ENCODE measurements at regions not wholly inside any gene's neighbourhood (a gene's known extent, or its start where the extent isn't known, plus 50 kb on each side); places are given as distances from the start of the nearest gene placed in this dataset.

DNA sequence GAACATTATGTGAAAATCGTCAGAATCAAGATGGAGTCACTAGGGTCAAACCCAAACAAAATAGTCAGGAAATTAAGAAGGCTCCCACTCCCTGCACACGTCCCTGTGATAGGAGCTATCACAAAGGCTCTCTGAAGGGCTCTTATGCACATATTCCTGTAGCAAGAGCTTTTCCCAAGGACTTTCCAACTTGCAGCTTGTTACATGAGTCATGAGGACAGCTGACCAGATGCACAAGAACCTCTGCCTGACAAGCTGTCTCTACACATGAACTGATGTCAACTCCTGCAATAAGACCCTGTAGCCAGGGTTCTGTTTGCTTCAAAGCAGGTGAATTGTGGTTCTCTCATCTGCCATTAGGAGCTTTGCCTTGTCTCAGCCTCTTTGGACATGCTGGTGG, 122.4 kb downstream of the OLFM1 start:
- no peak for TF ChIP-seq CTCF (conservative IDR thresholded peaks at IDR 0.05)
- no peak overlapping the region for H3K27ac ChIP-seq

DNA sequence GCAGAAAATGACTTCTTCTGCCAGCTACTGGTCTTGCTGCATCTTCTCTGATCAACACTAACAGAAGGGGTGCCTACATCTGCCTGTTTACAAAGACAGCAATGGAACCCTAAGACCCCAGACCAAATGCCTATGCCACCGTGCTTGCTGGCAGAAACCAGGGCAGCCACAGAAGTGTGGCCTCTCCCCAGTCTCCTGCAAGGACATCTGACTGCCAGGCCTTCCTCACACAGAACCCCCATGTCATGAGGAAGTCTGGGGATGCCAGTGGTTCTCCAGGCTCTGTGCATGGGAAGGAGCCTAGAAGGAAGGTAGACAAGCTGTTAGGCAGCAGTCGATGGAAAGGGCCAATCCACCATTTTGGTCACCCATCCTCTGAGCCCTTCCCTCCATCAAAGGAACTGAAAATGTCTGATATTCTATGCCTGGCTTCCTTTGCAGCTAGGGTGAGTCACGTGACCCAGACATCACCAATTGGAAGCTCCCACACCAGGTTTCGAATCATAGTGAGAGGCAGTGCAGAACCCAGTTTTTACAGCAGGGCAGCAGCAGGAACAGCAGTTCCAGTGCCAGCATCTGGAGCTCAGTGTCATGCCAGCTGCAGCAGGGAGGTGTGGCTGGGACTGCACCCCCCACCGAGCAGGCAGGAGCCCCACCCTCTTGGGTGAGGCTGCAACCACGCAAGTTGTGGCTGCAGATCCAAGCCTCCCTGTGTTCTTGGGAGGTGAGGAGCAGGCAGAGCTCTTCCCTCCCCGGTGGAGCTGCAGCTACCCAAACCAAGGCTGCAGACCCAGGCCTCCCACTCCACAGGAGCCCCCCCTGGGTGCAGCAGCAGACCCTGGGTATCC, 123.4 kb downstream of the OLFM1 start:
- TF ChIP-seq CTCF (conservative IDR thresholded peaks at IDR 0.05), result no peak
- H3K27ac ChIP-seq, result no peak overlapping the region

GRCh38 chr9:135211524-135211890, 124.0 kb downstream of the OLFM1 start:
- TF ChIP-seq CTCF (conservative IDR thresholded peaks at IDR 0.05), result no peak
- H3K27ac ChIP-seq, result no peak overlapping the region

- no peak overlapping the region for H3K27ac ChIP-seq
- TF ChIP-seq CTCF (conservative IDR thresholded peaks at IDR 0.05), result no peak
Measured at GRCh38 chr9:135212961-135213360, 125.5 kb downstream of the OLFM1 start.

DNA sequence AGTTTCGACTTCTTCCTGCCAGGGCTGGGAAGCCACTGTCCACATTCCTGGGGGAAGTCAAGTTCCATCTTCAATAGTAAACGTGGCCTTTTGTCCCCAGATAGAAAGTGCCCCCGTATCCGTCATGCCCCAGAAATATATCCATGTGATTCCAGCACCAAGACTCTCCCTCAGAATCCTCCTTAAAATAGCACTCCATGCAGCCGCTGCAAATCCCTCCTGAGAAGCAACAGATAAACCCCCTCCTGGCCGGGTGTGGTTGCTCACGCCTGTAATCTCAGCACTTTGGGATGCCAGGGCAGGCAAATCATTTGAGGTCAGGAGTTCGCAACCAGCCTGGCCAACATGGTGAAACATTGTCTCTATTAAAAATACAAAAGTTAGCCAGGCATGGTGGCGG, 126.1 kb downstream of the OLFM1 start:
- TF ChIP-seq CTCF (conservative IDR thresholded peaks at IDR 0.05), result no peak
- no peak overlapping the region for H3K27ac ChIP-seq

GRCh38 chr9:135214054-135214640, 126.7 kb downstream of the OLFM1 start:
- no peak for TF ChIP-seq CTCF (conservative IDR thresholded peaks at IDR 0.05)
- no peak overlapping the region for H3K27ac ChIP-seq

DNA sequence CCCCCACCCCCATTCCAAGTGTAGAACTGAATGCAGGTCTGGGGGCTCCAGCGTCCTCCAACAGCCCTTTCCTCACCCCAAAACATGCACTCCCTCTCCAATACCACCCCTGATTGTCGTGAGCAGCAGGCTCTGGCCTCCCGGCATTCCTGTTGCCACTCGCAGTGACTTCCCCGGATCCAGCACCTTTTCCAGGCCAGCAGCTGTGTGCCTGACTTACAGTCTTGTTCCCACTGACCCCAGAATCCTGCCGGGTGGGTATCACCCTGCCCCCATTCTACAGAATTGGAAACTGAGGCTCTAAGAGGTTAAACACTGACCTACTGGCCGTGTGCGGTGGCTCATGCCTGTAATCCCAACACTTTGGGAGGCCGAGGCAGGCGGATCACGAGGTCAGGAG, 127.2 kb downstream of the OLFM1 start:
- TF ChIP-seq CTCF (conservative IDR thresholded peaks at IDR 0.05), result no peak
- peak overlapping the region; percentile 56 for H3K27ac ChIP-seq

Data from VCaP (cell line).